HepG2 (cell line): ENCODE measurements at regions not wholly inside any gene's neighbourhood (a gene's known extent, or its start where the extent isn't known, plus 50 kb on each side); places are given as distances from the start of the nearest gene placed in this dataset.

ENCODE experiments used
- ATAC-seq: fragments of 200-7000 bp; cut with Tn5 transposase; 3 replicates; pipeline ENCODE4 v1.9.1; 2020; ENCODE audit warnings: mild to moderate bottlenecking, moderate library complexity
- BruUV-seq: library from RNA; stranded (reverse); fragments of 400-500 nt; replicated peaks from 2 replicates; lab custom pipeline; 2021; lab: Mats Ljungman, UMichigan
- CTCF ChIA-PET: fragments of 300-600 bp; formaldehyde crosslinking; extraction: SDS; loops from one replicate; lab custom pipeline; 2021; ENCODE audit warnings: low total read pairs, inconsistent platforms, low intra/inter-chr PET ratio; lab: Yijun Ruan, JAX
- POLR2A ChIA-PET: fragments of 350-600 bp; sonication (Branson Sonifier 250); formaldehyde crosslinking; loops from one replicate; lab custom pipeline; 2020; ENCODE audit warnings: antibody characterized with exemption, inconsistent platforms; lab: Yijun Ruan, JAX
- DNase-seq: peaks from one replicate; pipeline ENCODE4 v3.0.0-alpha.2; 2015; ENCODE audit warnings: low spot score
- FAIRE-seq: peaks from 3 replicates; lab custom pipeline; 2011; peaks lifted over from hg19 to GRCh38; lab: Jason Lieb, UNC
- H2AFZ ChIP-seq: one replicate; pipeline ENCODE4 v1.6.1; 2011; ENCODE audit warnings: low read length, inconsistent platforms
- H3K27ac ChIP-seq: fragments of 300-600 bp; 3 replicates; pipeline ENCODE4 v1.8.0; 2011; ENCODE audit warnings: mixed run types, mild to moderate bottlenecking, mixed read lengths, low read length, inconsistent platforms; ENCODE audit not compliant: insufficient read depth; ENCODE audit errors: extremely low read length
- H3K27me3 ChIP-seq, 2 experiments: fragments of 200-600 bp in 1 of 2; 2 replicates in 1 of 2; 3 replicates in 1 of 2; pipeline versions ENCODE4 v1.6.0 to v1.8.0; 2011; ENCODE audit warnings: low read length in 2 of 2, mild to moderate bottlenecking in 2 of 2, moderate library complexity in 2 of 2, inconsistent platforms in 1 of 2; ENCODE audit not compliant: insufficient read depth in 2 of 2, control insufficient read depth in 1 of 2
- H3K36me3 ChIP-seq, 2 experiments: fragments of 200-600 bp in 1 of 2; replicated peaks in 1 of 2; 2 replicates in 1 of 2; 3 replicates in 1 of 2; pipeline versions ENCODE4 v1.5.1 to v1.8.0; 2011; ENCODE audit warnings: low read length in 2 of 2, inconsistent platforms in 1 of 2; ENCODE audit not compliant: insufficient read depth in 2 of 2, control insufficient read depth in 1 of 2
- H3K4me1 ChIP-seq: 2 replicates; pipeline ENCODE4 v1.5.1; 2012; ENCODE audit warnings: low read length, inconsistent platforms; ENCODE audit not compliant: insufficient read depth
- H3K4me2 ChIP-seq: 2 replicates; pipeline ENCODE4 v1.6.0; 2011; ENCODE audit warnings: low read depth, low read length, inconsistent platforms
- H3K4me3 ChIP-seq, 3 experiments: fragments of 200-600 bp in 1 of 3; sonication (generic), shearing (Covaris generic) in 1 of 3; replicated peaks in 1 of 3; 2 replicates each; pipeline ENCODE4 v1.5.1; 2011 to 2016; ENCODE audit warnings: low read length in 3 of 3, inconsistent platforms in 2 of 3, low read depth in 2 of 3, mild to moderate bottlenecking in 2 of 3, control low read depth in 1 of 3, mixed read lengths in 1 of 3; ENCODE audit not compliant: insufficient read depth in 1 of 3
- H3K79me2 ChIP-seq: one replicate; pipeline ENCODE4 v1.6.1; 2011; ENCODE audit warnings: low read length, inconsistent platforms; ENCODE audit not compliant: insufficient read depth
- H3K9ac ChIP-seq: 2 replicates; pipeline ENCODE4 v1.6.0; 2011; ENCODE audit warnings: mild to moderate bottlenecking, low read depth, low read length, inconsistent platforms; ENCODE audit not compliant: insufficient read depth
- H3K9me3 ChIP-seq: 2 replicates; pipeline ENCODE4 v1.5.1; 2012; ENCODE audit warnings: mild to moderate bottlenecking, low read length
- H4K20me1 ChIP-seq: 2 replicates; pipeline ENCODE4 v1.6.0; 2011; ENCODE audit warnings: inconsistent platforms, mild to moderate bottlenecking, low read length, moderate library complexity; ENCODE audit not compliant: insufficient read depth
- FIP1L1 ChIP-seq: fragments of 200-400 bp; formaldehyde crosslinking; IDR thresholded peaks from 2 replicates; pipeline ENCODE4 v1.6.1; 2018; ENCODE audit warnings: low read depth, mild to moderate bottlenecking, low read length, moderate library complexity, borderline replicate concordance; ENCODE audit not compliant: insufficient read depth
- MAFF ChIP-seq: IDR thresholded peaks from 2 replicates; pipeline ENCODE4 v1.6.1; 2011; ENCODE audit warnings: low read depth, low read length, improper control_type of control experiment
- MAFK ChIP-seq, 2 experiments: IDR thresholded peaks in 1 of 2; conservative IDR thresholded peaks in 1 of 2; 2 replicates each; pipeline ENCODE4 v1.6.1; 2011; ENCODE audit warnings: improper control_type of control experiment in 2 of 2, low read length in 2 of 2
- REXO4 ChIP-seq: sonication (generic); formaldehyde crosslinking; IDR thresholded peaks from 2 replicates; pipeline ENCODE4 v1.8.0; 2022; ENCODE audit warnings: missing genetic modification reagents, mild to moderate bottlenecking, borderline replicate concordance
- ZNF343 ChIP-seq: sonication (generic); formaldehyde crosslinking; IDR thresholded peaks from 2 replicates; pipeline ENCODE4 v1.4.0; 2020; ENCODE audit warnings: mild to moderate bottlenecking, missing genetic modification reagents
- ZNF350 ChIP-seq: sonication (generic); formaldehyde crosslinking; IDR thresholded peaks from 2 replicates; pipeline ENCODE4 v1.4.0; 2020; ENCODE audit warnings: mild to moderate bottlenecking, low read depth, missing genetic modification reagents, borderline replicate concordance
- ZNF644 ChIP-seq: IDR thresholded peaks from 2 replicates; pipeline ENCODE4 v1.6.1; 2016; ENCODE audit warnings: low read depth
- ZNF746 ChIP-seq: sonication (generic); formaldehyde crosslinking; IDR thresholded peaks from 2 replicates; pipeline ENCODE4 v1.8.0; 2022; ENCODE audit warnings: mild to moderate bottlenecking, missing genetic modification reagents
- ZNF879 ChIP-seq: sonication (generic); formaldehyde crosslinking; IDR thresholded peaks from 2 replicates; pipeline ENCODE4 v1.8.1; 2023; ENCODE audit warnings: missing genetic modification reagents
- WGBS: methylation state at CpG from one replicate; pipeline ENCODE4 v1.1.6; 2017; ENCODE audit warnings: low lambda C conversion rate; 5-methylcytosine and 5-hydroxymethylcytosine counted together
- in situ Hi-C: cut with HindIII; loops from 2 replicates; pipeline ENCODE4 v1.10.0; 2017; ENCODE audit warnings: low pct_unique_long_range_greater_than_20kb; ENCODE audit not compliant: extremely low pct_ligation_motif_present
- intact Hi-C: fragments of 100-400 bp; cut with micrococcal nuclease; formaldehyde crosslinking; loops from one replicate; pipeline ENCODE4 v1.10.0; 2022; ENCODE audit not compliant: unreplicated experiment
- TF ChIP-seq, protein P1 (sequence below): sonication (generic); formaldehyde crosslinking; IDR thresholded peaks from 2 replicates; pipeline ENCODE4 v1.4.0; 2020; ENCODE audit warnings: missing genetic modification reagents, borderline replicate concordance
- TF ChIP-seq, protein P2 (sequence below): IDR thresholded peaks from 2 replicates; pipeline ENCODE4 v1.6.1; 2016; ENCODE audit warnings: missing compliant biosample characterization, missing genetic modification reagents, borderline replicate concordance
- TF ChIP-seq, protein P3 (sequence below): sonication (generic); formaldehyde crosslinking; IDR thresholded peaks from 2 replicates; pipeline ENCODE4 v1.4.0; 2020; ENCODE audit warnings: missing genetic modification reagents

DNA sequence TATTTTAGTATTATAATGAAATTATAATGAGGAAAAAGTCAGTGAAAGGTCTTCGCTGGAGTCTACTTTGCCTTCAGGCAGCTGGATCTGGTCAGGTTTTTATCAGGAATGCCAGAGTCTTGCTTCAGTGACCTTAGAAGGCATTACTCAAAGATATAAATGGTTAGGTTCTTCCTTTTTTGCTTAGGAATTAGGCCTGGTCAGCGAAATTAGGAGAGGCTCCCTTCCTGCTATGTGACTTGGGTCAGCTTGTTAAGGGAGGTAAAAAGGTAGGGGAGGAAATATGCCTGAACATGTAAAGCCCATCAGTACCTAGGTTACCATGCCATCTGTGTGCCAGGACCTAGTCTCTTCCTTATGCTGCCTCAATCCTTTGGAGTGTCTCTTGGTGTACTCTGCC, 115.1 kb downstream of the OTOR start:
- ATAC-seq: no peak
- CTCF ChIA-PET: no interaction called here
- no peak overlapping the region for H3K4me2 ChIP-seq
- H3K9me3 ChIP-seq: 0 out of 2 replicates have a peak, but pooled peaks cover 8% of the 10 kb centered on the region
- H3K27me3 ChIP-seq: no peaks in the 10 kb centered on the region
- H3K36me3 ChIP-seq: no peaks in the 10 kb centered on the region
- no peak overlapping the region for H3K9ac ChIP-seq
- BruUV-seq: no TSS peak
- 9% methylated on average over 2 of the region's 2 CpGs for WGBS
- no peaks in the 10 kb centered on the region for H3K4me1 ChIP-seq
- H3K4me3 ChIP-seq: no peak overlapping the region
- POLR2A ChIA-PET: no interaction called here
- TF ChIP-seq ZNF879 (no peak), FIP1L1 (no peak), MAFF (peak; percentile 64; the same call in 1 of the 2 replicates), MAFK (conservative IDR thresholded peaks at IDR 0.05 in 1 of 2, IDR thresholded peaks at IDR 0.05 in 1 of 2; ENCODE audit: low read length in 2 of 2) (peak; percentile 65 to 75; a peak in 3 of 4 replicates)
- TF ChIP-seq, all 625 proteins: peak for 2
- H2AFZ ChIP-seq: no peak overlapping the region
- H3K79me2 ChIP-seq: no peaks in the 10 kb centered on the region
- no peaks in the 10 kb centered on the region for H4K20me1 ChIP-seq
- in situ Hi-C loops: no loop called here
- no peak overlapping the region for H3K27ac ChIP-seq
- DNase-seq: no peak
- FAIRE-seq: no peak
- intact Hi-C loops: no loop called here

DNA sequence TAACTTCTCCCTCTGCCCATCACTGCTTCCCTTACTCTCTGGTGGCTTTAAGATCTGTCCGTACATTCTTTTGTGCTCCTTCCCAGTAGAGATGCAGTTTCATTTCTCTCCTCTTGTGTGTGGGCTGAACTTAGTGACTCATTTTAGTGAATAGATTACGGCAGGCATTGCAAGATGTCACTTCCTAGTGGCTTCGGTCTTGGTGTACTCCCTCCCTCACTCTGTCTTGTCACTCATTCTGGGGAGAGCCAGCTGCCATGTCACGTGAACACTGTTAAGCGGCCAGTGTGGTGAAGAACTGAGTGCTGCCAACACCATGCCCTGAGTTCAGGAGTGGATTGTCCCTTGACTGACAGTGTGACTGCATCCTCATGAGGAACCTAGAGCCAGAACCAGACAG, 115.9 kb downstream of the OTOR start:
- ChIA-PET CTCF (no interaction called here), POLR2A (no interaction called here)
- Histone ChIP-seq H3K27ac (no peak overlapping the region), H4K20me1 (no peaks in the 10 kb centered on the region), H3K4me2 (no peak overlapping the region), H3K4me1 (no peaks in the 10 kb centered on the region), H3K36me3 (no peaks in the 10 kb centered on the region), H3K27me3 (no peaks in the 10 kb centered on the region), H3K79me2 (no peaks in the 10 kb centered on the region), H3K9ac (no peak overlapping the region), H3K4me3 (no peak overlapping the region), H2AFZ (no peak overlapping the region), H3K9me3 (0 out of 2 replicates have a peak, but pooled peaks cover 8% of the 10 kb centered on the region)
- ATAC-seq (peak; percentile 32; the same call in 1 of the 3 replicates), FAIRE-seq (no peak), DNase-seq (no peak)
- intact Hi-C loops (no loop called here), in situ Hi-C loops (no loop called here)
- 7% methylated on average over 5 of the region's 5 CpGs for WGBS
- BruUV-seq: no TSS peak
- TF ChIP-seq REXO4: no peak
- TF ChIP-seq, protein P1, sequence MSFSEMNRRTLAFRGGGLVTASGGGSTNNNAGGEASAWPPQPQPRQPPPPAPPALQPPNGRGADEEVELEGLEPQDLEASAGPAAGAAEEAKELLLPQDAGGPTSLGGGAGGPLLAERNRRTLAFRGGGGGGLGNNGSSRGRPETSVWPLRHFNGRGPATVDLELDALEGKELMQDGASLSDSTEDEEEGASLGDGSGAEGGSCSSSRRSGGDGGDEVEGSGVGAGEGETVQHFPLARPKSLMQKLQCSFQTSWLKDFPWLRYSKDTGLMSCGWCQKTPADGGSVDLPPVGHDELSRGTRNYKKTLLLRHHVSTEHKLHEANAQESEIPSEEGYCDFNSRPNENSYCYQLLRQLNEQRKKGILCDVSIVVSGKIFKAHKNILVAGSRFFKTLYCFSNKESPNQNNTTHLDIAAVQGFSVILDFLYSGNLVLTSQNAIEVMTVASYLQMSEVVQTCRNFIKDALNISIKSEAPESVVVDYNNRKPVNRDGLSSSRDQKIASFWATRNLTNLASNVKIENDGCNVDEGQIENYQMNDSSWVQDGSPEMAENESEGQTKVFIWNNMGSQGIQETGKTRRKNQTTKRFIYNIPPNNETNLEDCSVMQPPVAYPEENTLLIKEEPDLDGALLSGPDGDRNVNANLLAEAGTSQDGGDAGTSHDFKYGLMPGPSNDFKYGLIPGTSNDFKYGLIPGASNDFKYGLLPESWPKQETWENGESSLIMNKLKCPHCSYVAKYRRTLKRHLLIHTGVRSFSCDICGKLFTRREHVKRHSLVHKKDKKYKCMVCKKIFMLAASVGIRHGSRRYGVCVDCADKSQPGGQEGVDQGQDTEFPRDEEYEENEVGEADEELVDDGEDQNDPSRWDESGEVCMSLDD (CRISPR knock-in tag): no peak
- TF ChIP-seq ZNF343 (CRISPR knock-in tag): no peak
- TF ChIP-seq, protein P2, sequence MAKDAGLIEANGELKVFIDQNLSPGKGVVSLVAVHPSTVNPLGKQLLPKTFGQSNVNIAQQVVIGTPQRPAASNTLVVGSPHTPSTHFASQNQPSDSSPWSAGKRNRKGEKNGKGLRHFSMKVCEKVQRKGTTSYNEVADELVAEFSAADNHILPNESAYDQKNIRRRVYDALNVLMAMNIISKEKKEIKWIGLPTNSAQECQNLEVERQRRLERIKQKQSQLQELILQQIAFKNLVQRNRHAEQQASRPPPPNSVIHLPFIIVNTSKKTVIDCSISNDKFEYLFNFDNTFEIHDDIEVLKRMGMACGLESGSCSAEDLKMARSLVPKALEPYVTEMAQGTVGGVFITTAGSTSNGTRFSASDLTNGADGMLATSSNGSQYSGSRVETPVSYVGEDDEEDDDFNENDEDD (CRISPR knock-in tag): no peak
- no peak for TF ChIP-seq ZNF644 (CRISPR knock-in tag)
- TF ChIP-seq, protein P3, sequence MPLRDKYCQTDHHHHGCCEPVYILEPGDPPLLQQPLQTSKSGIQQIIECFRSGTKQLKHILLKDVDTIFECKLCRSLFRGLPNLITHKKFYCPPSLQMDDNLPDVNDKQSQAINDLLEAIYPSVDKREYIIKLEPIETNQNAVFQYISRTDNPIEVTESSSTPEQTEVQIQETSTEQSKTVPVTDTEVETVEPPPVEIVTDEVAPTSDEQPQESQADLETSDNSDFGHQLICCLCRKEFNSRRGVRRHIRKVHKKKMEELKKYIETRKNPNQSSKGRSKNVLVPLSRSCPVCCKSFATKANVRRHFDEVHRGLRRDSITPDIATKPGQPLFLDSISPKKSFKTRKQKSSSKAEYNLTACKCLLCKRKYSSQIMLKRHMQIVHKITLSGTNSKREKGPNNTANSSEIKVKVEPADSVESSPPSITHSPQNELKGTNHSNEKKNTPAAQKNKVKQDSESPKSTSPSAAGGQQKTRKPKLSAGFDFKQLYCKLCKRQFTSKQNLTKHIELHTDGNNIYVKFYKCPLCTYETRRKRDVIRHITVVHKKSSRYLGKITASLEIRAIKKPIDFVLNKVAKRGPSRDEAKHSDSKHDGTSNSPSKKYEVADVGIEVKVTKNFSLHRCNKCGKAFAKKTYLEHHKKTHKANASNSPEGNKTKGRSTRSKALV (CRISPR knock-in tag): no peak
- TF ChIP-seq ZNF746 (CRISPR knock-in tag): no peak
- no peak for TF ChIP-seq ZNF350 (CRISPR knock-in tag)
